HG03060 (cell line): ENCODE measurements at regions not wholly inside any gene's neighbourhood (a gene's known extent, or its start where the extent isn't known, plus 50 kb on each side); places are given as distances from the start of the nearest gene placed in this dataset.

ENCODE experiments used
- ATAC-seq: cut with Tn5 transposase; IDR thresholded peaks from one replicate; pipeline ENCODE4 v1.9.1; 2021; ENCODE audit warnings: low read depth, moderate number of reproducible peaks; ENCODE audit not compliant: unreplicated experiment

GRCh38 chr5:112112346-112112745 is 306.7 kb downstream of the EPB41L4A start:
- no peak for ATAC-seq

GRCh38 chr5:112109331-112110007 is 309.6 kb downstream of the EPB41L4A start:
- no peak for ATAC-seq

GRCh38 chr5:112106878-112107277 is 312.2 kb downstream of the EPB41L4A start:
- ATAC-seq: no peak

- ATAC-seq: no peak
Observed at GRCh38 chr5:112097768-112098167, 321.3 kb downstream of the EPB41L4A start.

- ATAC-seq: no peak
Observed at GRCh38 chr5:112087222-112087621, 330.2 kb upstream of the NREP start.

GRCh38 chr5:112086740-112087139 is 329.7 kb upstream of the NREP start:
- no peak for ATAC-seq

- no peak for ATAC-seq
Observed at GRCh38 chr5:112084149-112084548, 327.2 kb upstream of the NREP start.

GRCh38 chr5:112083623-112084022 is 326.6 kb upstream of the NREP start:
- ATAC-seq: no peak

GRCh38 chr5:112077180-112077579 is 320.2 kb upstream of the NREP start:
- ATAC-seq: peak; percentile 64

GRCh38 chr5:112070022-112070421 is 313.0 kb upstream of the NREP start:
- no peak for ATAC-seq

- ATAC-seq: no peak
Observed at GRCh38 chr5:112069329-112069728, 312.3 kb upstream of the NREP start.

- ATAC-seq: no peak
Observed at GRCh38 chr5:112068593-112068992, 311.6 kb upstream of the NREP start.

GRCh38 chr5:112065781-112066180 is 308.8 kb upstream of the NREP start:
- ATAC-seq: no peak

GRCh38 chr5:112064956-112065355 is 308.0 kb upstream of the NREP start:
- no peak for ATAC-seq

- no peak for ATAC-seq
Observed at GRCh38 chr5:112064271-112064701, 307.3 kb upstream of the NREP start.

- no peak for ATAC-seq
Observed at GRCh38 chr5:112063856-112064255, 306.9 kb upstream of the NREP start.

- ATAC-seq: no peak
Observed at GRCh38 chr5:112063191-112063590, 306.2 kb upstream of the NREP start.

- no peak for ATAC-seq
Observed at GRCh38 chr5:112062181-112062580, 305.2 kb upstream of the NREP start.

- ATAC-seq: no peak
Observed at GRCh38 chr5:112061666-112062065, 304.7 kb upstream of the NREP start.

- no peak for ATAC-seq
Observed at GRCh38 chr5:112059579-112060135, 302.7 kb upstream of the NREP start.

- no peak for ATAC-seq
Observed at GRCh38 chr5:112049738-112050137, 292.7 kb upstream of the NREP start.

GRCh38 chr5:112036206-112036605 is 279.2 kb upstream of the NREP start:
- ATAC-seq: no peak
